Smooth muscle cell of the brain vasculature (primary cell): ENCODE measurements at regions not wholly inside any gene's neighbourhood (a gene's known extent, or its start where the extent isn't known, plus 50 kb on each side); places are given as distances from the start of the nearest gene placed in this dataset.

ENCODE experiments used
- DNase-seq: peaks from one replicate; pipeline ENCODE4 v3.0.0-alpha.2; 2012; ENCODE audit warnings: low read depth, low spot score

DNA sequence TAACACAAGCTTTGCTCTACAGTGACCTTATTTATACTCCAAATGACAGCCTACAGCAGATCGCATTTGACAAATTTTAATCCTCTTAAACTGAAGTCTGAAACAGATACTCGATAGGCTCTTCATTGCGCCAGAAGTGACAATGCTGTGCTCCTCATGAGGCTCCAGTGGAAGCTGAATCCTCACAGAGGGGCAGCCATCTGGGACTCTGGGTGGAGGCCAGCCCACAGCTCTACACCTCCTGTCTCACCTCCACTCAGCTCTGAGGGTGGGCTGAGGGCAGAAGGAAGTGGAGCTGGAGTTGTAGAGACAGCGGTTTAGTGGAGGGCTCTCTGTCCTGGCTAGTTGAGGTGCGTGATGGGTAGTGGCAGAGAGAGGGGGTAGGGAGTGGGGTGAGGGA is 283.3 kb upstream of the ANKRD55 start:
- no peak for DNase-seq

DNA sequence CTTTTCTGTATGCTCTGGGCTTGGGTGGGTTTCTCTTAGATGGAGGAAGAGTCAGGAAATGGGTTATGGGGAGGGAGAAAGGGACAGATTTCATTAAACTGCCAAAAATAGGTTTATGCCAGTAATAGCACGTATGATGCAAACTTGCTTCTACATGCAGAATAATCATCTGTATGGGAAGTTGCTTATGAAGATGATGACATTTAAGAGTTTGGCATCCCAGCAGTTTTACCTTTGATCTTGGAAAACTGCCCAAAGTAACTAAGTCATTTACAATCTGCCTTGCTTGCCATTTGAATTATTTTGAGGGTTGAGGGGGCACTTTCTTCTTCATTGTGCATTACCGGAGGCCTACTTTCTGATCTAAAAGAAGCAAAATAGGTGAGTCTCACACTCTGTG is 282.9 kb upstream of the ANKRD55 start:
- no peak for DNase-seq

- no peak for DNase-seq
Observed at GRCh38 chr5:56515011-56515410, 281.9 kb upstream of the ANKRD55 start.

GRCh38 chr5:56514245-56514644 is 281.1 kb upstream of the ANKRD55 start:
- no peak for DNase-seq

DNA sequence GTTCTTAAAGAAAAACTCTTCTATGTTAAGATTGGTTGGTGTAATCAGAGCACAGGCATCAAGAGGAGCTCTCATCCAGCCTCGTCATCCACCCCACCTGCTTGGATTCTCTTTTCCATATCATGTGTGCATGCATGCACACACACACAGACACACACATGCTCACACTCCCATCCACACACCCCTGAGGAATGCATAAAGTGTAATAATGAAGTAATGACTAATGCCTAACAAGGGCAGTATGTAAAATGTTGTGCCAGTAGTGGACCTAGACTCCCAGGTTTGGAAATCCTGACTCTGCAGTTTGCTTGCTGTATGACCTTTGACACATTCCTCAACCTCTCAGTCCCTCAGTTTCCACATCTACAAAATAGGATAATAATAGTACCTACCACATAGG is 280.0 kb upstream of the ANKRD55 start:
- no peak for DNase-seq

DNA sequence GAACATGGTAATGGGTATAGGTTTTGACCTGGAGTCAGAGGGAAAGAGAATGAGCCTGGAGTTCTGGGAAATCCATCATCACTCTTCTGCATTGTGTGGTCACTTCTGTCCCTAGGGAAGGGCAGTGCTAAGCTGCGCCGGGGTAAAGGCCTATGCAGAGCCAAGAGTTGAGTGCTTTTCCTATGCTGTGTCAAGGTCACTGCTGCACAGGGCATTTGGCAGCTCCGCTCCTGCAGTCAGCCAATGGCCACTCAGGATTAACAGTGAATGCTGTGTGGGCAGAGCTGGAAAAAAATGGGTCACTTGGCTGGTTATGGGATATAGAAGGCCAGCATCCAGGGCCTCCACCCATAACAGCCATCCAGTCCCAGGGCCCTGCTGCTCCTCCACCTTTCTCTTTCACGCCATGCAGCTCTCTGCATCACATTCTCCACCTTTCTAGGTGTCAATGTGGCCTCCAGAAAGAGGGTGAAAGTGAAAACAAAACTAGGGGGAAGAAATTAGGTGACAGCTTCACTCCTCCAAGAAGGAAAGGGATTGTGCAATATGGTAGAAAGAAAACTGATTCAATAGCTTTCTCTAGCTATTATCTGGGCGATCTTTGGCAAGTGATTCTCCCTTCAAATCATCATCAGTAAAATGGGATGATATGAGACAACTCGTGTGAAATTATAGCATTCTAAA is 279.3 kb upstream of the ANKRD55 start:
- no peak for DNase-seq

GRCh38 chr5:56511326-56511841 is 278.3 kb upstream of the ANKRD55 start:
- DNase-seq = no peak

DNA sequence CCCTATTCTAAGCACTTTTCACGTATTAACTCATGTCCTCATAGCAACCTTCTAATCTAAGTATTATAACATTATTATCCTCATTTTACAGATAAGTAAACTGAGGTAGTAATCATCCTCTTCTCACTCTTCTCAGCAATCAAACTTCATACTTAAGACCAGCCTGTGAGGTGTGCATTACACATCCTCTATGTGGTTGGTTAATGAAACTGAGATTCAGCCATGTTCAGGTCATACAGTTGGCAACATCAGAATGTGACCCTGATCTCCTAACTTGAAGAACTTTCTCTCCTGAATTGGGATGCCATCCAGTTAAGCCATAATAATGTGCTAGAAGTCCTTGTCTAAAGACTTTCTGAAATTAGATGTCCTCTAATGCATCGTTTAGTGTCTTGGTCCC is 275.1 kb upstream of the ANKRD55 start:
- no peak for DNase-seq

- DNase-seq = no peak
Observed at GRCh38 chr5:56507351-56507930, 274.3 kb upstream of the ANKRD55 start.

DNA sequence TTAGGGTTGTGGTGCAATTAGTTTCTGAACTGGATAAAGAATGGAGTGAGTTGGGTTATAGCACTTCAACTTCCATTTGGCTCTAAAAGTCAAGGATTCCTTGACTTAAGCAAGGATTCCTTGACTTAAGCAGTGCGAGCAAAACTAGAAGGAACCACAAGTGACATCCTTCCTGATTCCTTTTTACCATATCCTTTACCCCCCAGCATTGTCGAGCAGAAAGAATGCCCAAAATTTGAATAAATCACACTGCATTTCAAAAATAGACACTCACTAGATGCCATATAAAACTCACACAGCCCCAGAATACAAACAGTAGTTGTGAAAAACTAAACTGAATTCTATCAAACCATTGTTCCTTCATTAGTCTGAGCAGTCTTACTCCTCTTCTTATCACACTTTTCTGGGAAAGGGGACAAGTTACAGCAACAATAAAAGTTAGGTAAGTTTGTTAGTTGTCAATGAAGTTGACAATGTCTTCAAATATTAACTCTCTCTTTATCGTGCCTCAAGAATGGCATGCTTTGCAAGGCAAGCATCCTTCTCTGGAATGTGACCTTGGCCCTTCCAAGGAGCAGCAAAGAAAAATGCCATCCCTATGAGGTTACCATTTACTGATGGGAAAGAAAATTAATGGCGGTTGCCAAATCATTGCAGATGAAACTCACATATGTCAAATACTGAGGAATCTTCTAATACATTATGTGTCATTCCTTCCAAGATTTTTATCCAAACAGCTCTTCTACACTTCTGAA is 273.3 kb upstream of the ANKRD55 start:
- DNase-seq = no peak

GRCh38 chr5:56503929-56504328 is 270.8 kb upstream of the ANKRD55 start:
- DNase-seq = no peak

DNA sequence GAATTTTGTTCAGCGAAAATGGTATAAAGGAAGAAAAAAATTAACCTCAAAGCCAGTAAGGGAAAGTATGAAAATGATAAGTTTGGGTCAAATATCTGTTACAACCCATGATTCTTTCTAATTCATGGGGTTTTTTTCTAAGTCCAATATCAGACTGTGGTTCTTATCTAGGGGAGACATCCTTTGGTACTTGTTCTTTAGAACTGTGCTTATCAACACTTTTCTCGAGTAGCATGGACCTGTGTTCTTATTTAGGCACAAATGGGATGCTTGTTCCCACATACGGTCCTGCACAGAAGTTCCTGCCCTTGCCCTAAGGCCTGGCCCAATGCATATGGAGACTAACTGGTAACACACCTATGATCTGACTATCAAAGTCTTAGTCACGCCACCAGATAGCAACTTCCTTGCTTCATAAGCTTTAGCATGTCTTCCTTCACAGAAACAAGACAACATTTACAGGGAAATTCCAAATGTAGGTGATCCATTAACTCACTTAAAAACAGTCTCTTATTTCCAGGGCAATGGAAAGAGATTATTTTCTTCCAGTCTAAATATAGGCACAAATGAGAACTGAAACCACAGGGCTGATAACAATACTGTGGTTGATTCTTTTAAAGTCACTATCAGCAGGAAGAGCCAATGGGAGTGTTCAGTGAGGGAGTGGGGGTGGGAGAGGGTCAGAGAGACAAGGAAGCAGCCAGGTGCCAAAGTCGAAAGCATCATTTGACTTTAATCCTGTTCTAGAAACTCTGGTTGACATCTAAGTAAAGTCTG is 268.8 kb upstream of the ANKRD55 start:
- DNase-seq = no peak

DNA sequence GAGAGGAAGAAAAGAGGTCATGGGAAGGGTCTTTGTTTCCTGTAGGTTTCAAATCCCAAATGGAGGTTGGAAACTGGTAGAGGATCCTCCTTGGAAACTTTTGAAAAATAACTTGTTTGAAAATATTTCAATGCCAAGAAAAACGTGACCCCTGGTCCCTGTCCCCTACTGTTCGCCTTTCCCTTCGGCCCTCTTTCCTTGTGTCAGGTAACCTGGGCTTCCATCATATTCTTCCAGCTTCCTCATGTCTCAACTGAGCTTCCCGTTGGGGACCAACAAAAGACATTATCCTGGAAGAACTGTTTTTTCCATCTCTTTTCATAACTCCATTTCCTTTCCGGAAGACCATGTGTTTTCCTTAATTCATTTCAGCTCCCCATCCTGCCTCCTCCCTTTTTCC is 266.8 kb upstream of the ANKRD55 start:
- DNase-seq = no peak

GRCh38 chr5:56499491-56499890 is 266.4 kb upstream of the ANKRD55 start:
- DNase-seq = no peak

GRCh38 chr5:56498759-56499395 is 265.7 kb upstream of the ANKRD55 start:
- no peak for DNase-seq

GRCh38 chr5:56496581-56497063 is 263.5 kb upstream of the ANKRD55 start:
- DNase-seq = no peak

DNA sequence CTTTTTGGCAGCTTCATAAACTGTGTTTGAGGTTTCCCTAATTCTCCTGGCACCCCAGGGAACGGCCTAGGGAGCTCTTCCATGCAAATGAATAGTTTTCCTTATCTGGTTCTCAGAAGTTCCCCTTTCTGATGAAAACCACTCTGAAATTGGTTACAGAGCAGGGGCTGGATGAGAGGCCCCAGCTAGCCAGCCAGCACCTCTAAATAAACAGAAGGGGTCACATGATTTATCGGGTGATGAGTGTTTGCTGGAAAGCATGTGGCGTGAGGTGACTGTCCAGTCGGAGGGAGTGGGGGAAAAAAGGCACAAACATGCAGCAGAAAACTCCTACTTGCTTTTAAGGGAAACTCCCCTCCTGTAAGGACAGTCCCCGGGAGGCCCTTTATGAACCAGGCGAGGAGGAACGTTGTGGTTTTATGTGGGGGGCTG is 261.2 kb upstream of the ANKRD55 start:
- DNase-seq = no peak

DNA sequence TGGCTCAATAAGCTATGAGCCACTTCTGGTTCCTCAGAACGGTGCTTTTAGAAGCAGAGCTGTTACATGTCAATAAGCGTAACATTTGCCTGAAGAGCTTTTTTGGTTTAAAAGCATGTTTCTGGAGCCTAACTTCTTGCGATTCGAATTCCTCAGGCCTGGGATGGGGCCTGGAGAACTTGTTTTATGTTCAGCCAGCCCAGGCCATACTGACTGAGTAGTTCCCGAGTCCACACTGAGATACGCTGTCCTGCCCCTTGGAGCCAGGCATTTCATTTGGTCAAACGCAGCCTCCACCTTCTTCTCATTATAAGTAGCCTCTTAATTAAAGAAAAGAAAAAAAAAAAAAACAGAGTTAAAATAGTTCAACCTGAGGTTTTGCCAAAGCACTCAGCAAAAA is 260.6 kb upstream of the ANKRD55 start:
- no peak for DNase-seq

- no peak for DNase-seq
Observed at GRCh38 chr5:56493308-56493707, 260.2 kb upstream of the ANKRD55 start.

- DNase-seq = no peak
Observed at GRCh38 chr5:56492812-56493211, 259.7 kb upstream of the ANKRD55 start.

GRCh38 chr5:56490971-56491468 is 257.9 kb upstream of the ANKRD55 start:
- DNase-seq = no peak
